Endothelial cell (in vitro differentiated cells): ENCODE measurements at regions not wholly inside any gene's neighbourhood (a gene's known extent, or its start where the extent isn't known, plus 50 kb on each side); places are given as distances from the start of the nearest gene placed in this dataset.

Experiments used
- DNase-seq: peaks from one replicate; pipeline ENCODE4 v3.0.0; 2021; ENCODE audit warnings: low spot score
- H3K27ac Mint-ChIP-seq: one replicate; pipeline ENCODE4 v1.8.0; 2021; ENCODE audit warnings: mixed read lengths, inconsistent platforms; ENCODE audit not compliant: unreplicated experiment
- H3K27me3 Mint-ChIP-seq: one replicate; pipeline ENCODE4 v1.8.0; 2021; ENCODE audit warnings: mild to moderate bottlenecking, moderate library complexity, mixed read lengths, inconsistent platforms; ENCODE audit not compliant: unreplicated experiment
- H3K36me3 Mint-ChIP-seq: one replicate; pipeline ENCODE4 v1.8.0; 2021; ENCODE audit warnings: mild to moderate bottlenecking, low read depth, mixed read lengths, inconsistent platforms; ENCODE audit not compliant: unreplicated experiment
- H3K4me1 Mint-ChIP-seq: one replicate; pipeline ENCODE4 v1.8.0; 2021; ENCODE audit warnings: mild to moderate bottlenecking, mixed read lengths, inconsistent platforms; ENCODE audit not compliant: unreplicated experiment
- H3K4me3 Mint-ChIP-seq: one replicate; pipeline ENCODE4 v1.8.0; 2021; ENCODE audit warnings: mild to moderate bottlenecking, mixed read lengths, inconsistent platforms; ENCODE audit not compliant: unreplicated experiment
- H3K9me3 Mint-ChIP-seq: one replicate; pipeline ENCODE4 v1.8.0; 2021; ENCODE audit warnings: mixed read lengths, inconsistent platforms; ENCODE audit not compliant: unreplicated experiment
- TF ChIP-seq, protein P1 (sequence below): fragments of 200-600 bp; sonication (generic); IDR thresholded peaks from one replicate; pipeline ENCODE4 v1.5.0; 2021; ENCODE audit warnings: antibody characterized with exemption; ENCODE audit not compliant: unreplicated experiment

- Mint-ChIP-seq H3K9me3 (no peaks in the 10 kb centered on the region), H3K4me3 (no peak overlapping the region), H3K27ac (no peak overlapping the region), H3K36me3 (no peaks in the 10 kb centered on the region), H3K27me3 (peaks cover 3% of the 10 kb centered on the region), H3K4me1 (peaks cover 19% of the 10 kb centered on the region)
- TF ChIP-seq, protein P1, sequence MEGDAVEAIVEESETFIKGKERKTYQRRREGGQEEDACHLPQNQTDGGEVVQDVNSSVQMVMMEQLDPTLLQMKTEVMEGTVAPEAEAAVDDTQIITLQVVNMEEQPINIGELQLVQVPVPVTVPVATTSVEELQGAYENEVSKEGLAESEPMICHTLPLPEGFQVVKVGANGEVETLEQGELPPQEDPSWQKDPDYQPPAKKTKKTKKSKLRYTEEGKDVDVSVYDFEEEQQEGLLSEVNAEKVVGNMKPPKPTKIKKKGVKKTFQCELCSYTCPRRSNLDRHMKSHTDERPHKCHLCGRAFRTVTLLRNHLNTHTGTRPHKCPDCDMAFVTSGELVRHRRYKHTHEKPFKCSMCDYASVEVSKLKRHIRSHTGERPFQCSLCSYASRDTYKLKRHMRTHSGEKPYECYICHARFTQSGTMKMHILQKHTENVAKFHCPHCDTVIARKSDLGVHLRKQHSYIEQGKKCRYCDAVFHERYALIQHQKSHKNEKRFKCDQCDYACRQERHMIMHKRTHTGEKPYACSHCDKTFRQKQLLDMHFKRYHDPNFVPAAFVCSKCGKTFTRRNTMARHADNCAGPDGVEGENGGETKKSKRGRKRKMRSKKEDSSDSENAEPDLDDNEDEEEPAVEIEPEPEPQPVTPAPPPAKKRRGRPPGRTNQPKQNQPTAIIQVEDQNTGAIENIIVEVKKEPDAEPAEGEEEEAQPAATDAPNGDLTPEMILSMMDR, result no peak
- DNase-seq, result no peak
These were observed 112.7 kb upstream of the CD93 start for GRCh38 chr20:23198815-23199214.

DNA sequence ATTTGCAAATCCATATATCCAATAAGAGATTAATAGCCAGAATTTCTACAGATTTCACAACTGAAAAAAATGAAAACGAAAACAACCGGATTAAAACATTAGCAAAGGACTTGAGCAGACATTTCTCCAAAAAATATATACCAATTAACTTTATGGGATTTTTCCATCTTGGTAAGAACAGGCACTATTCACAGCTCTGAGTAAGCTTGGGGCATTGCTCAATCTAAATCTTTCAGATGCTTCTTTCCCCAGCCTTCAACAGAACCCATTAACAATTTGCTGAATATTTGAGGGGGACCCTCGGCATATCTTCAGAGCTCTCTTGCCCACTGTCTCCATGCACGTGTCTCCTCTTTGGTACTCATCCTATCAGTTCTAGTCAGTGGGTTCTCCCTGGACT, 111.7 kb upstream of the CD93 start:
- Mint-ChIP-seq H3K27me3 (peaks cover 3% of the 10 kb centered on the region), H3K27ac (no peak overlapping the region), H3K4me1 (peaks cover 20% of the 10 kb centered on the region), H3K36me3 (no peaks in the 10 kb centered on the region), H3K4me3 (no peak overlapping the region), H3K9me3 (no peaks in the 10 kb centered on the region)
- TF ChIP-seq, protein P1, result no peak
- no peak for DNase-seq

DNA sequence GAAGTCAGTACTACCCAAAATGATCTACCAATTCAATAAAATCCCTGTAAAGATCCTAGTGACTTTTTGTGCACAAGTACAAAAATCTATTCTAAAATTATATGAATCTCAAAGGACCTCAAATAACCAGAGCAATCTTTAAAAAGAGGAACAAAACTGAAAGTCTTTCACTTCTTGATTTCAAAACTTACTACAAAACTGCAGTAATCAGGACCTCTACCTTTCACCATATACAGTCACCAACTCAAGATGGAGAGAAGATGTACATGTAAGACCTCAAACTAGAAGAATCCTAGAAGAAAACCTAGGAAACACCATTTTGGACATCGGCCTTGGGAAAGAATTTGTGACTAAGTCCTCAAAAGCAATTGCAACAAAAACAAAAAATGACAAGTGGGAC, 109.5 kb upstream of the CD93 start:
- Mint-ChIP-seq H3K36me3 (no peaks in the 10 kb centered on the region), H3K4me1 (peaks cover 13% of the 10 kb centered on the region), H3K27ac (no peak overlapping the region), H3K4me3 (no peak overlapping the region), H3K27me3 (peaks cover 6% of the 10 kb centered on the region), H3K9me3 (no peaks in the 10 kb centered on the region)
- no peak for DNase-seq
- TF ChIP-seq, protein P1, result no peak

- Mint-ChIP-seq H3K27me3 (peaks cover 6% of the 10 kb centered on the region), H3K4me3 (no peak overlapping the region), H3K9me3 (no peaks in the 10 kb centered on the region), H3K27ac (no peak overlapping the region), H3K36me3 (no peaks in the 10 kb centered on the region), H3K4me1 (peaks cover 8% of the 10 kb centered on the region)
- DNase-seq, result no peak
- TF ChIP-seq, protein P1, result no peak
These were observed 107.8 kb upstream of the CD93 start for GRCh38 chr20:23193801-23194384.

GRCh38 chr20:23192469-23192868, 106.3 kb upstream of the CD93 start:
- no peak for DNase-seq
- H3K27me3 Mint-ChIP-seq, result peaks cover 3% of the 10 kb centered on the region
- H3K4me1 Mint-ChIP-seq, result peaks cover 8% of the 10 kb centered on the region
- TF ChIP-seq, protein P1, result no peak
- no peaks in the 10 kb centered on the region for H3K9me3 Mint-ChIP-seq
- no peak overlapping the region for H3K4me3 Mint-ChIP-seq
- H3K36me3 Mint-ChIP-seq, result no peaks in the 10 kb centered on the region
- H3K27ac Mint-ChIP-seq, result no peak overlapping the region
